GM19397 (cell line): ENCODE measurements at regions not wholly inside any gene's neighbourhood (a gene's known extent, or its start where the extent isn't known, plus 50 kb on each side); places are given as distances from the start of the nearest gene placed in this dataset.

ENCODE experiments used
- ATAC-seq: cut with Tn5 transposase; IDR thresholded peaks from one replicate; pipeline ENCODE4 v1.9.1; 2021; ENCODE audit warnings: mild to moderate bottlenecking, moderate library complexity; ENCODE audit not compliant: unreplicated experiment

- no peak for ATAC-seq
These were observed 205.1 kb upstream of the BMPER start for GRCh38 chr7:33700001-33700899.

GRCh38 chr7:33701189-33701740 is 204.1 kb upstream of the BMPER start:
- ATAC-seq: no peak

- ATAC-seq: no peak
These were observed 203.4 kb upstream of the BMPER start for GRCh38 chr7:33701927-33702326.

- no peak for ATAC-seq
These were observed 202.8 kb upstream of the BMPER start for GRCh38 chr7:33702514-33703054.

GRCh38 chr7:33705333-33705833 is 200.0 kb upstream of the BMPER start:
- no peak for ATAC-seq

- no peak for ATAC-seq
These were observed 199.2 kb upstream of the BMPER start for GRCh38 chr7:33706186-33706585.

- no peak for ATAC-seq
These were observed 198.6 kb upstream of the BMPER start for GRCh38 chr7:33706771-33707200.

GRCh38 chr7:33707427-33707826 is 197.9 kb upstream of the BMPER start:
- ATAC-seq: no peak

- no peak for ATAC-seq
These were observed 194.7 kb upstream of the BMPER start for GRCh38 chr7:33710608-33711007.

GRCh38 chr7:33711231-33712019 is 193.9 kb upstream of the BMPER start:
- no peak for ATAC-seq

- no peak for ATAC-seq
These were observed 193.3 kb upstream of the BMPER start for GRCh38 chr7:33712020-33712414.

GRCh38 chr7:33714208-33714607 is 191.1 kb upstream of the BMPER start:
- no peak for ATAC-seq

GRCh38 chr7:33716581-33717477 is 188.5 kb upstream of the BMPER start:
- no peak for ATAC-seq

- no peak for ATAC-seq
These were observed 186.2 kb upstream of the BMPER start for GRCh38 chr7:33719059-33719581.

- ATAC-seq: no peak
These were observed 185.2 kb upstream of the BMPER start for GRCh38 chr7:33720139-33720538.

- ATAC-seq: no peak
These were observed 184.5 kb upstream of the BMPER start for GRCh38 chr7:33720870-33721269.

- no peak for ATAC-seq
These were observed 183.4 kb upstream of the BMPER start for GRCh38 chr7:33721895-33722294.

GRCh38 chr7:33722383-33723101 is 182.8 kb upstream of the BMPER start:
- ATAC-seq: no peak

GRCh38 chr7:33724201-33724600 is 181.1 kb upstream of the BMPER start:
- ATAC-seq: no peak
